ENCODE measurements at regions not wholly inside any gene's neighbourhood (a gene's known extent, or its start where the extent isn't known, plus 50 kb on each side); places are given as distances from the start of the nearest gene placed in this dataset.

DNA sequence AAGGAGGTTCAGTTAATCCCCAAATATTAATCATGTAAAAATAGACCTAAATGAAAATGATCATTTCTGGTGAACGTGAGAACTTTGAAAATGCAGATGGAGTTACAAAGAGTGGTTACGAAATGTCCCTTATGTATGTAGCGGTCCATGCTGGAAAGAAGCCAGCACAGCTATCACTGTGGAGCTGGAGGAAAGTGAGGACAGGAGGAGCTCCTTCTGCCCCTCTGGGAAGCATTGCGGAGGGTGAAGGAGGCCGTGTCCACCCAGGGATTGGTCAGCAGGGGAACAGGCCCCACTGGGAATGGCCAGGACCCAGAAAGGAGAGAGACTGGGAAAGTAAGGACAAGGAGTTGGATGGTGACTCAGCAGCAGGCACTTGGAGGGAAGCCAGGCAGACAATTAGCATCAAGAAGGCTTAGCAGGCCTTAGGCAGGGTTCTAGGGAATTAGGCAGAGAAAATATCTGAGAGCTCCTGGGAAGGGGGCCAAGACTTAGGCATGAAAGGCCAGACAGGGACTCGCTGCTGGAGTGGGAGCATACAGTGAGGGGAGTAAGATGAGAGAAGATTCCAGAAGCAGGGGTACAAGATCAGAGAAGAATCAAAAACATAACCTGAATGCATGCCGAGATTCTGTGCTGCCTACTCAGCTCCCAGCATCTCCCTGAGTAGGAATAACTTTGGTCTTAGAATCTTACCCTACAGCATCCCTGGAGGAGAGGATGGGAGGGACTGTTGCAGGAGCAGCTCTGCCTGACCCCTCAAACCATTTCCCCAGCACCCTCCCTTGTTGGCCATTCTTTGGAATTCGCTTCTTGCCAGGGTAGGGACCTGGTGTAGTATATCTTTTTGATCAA is 171.0 kb upstream of the UMPS start:
- FAIRE-seq (peak; percentile 75), DNase-seq (ENCODE audit: insufficient read length, low spot score) (peak; percentile 83)

DNA sequence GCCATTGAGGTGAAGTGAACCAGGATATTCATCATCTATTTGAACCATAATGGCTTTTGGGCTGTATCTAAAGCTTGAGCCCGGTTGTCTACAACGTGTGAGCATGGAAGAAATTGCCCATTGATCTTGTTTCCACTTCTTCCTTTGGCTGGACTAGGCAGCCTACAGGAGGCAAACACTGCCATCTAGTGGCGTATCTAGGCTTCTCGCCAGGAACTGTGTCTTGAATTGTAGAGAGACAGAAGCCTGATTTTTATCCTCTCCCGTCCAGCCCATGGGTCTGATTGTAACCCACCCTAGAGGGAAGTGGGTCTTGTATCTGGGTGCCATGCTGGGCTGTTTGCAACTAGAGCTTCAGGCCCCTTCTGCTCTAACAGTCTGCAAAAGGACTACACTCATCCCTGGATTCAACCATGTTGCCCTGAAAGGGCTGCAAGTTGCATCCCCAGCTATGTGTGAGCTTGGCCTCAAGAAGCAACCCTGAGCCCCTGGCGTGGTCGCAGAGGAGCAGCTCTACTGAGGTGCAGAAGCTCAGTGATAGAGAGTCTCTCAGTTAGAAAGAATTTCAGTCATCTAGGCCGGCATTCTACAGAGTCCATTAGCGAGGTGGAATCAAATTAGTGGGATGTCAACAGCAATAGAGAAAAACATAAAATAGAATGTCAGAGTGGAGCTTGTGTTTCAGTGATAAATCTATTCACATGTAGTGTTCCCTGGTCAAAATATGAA is 170.2 kb upstream of the UMPS start:
- FAIRE-seq: peak; percentile 71

DNA sequence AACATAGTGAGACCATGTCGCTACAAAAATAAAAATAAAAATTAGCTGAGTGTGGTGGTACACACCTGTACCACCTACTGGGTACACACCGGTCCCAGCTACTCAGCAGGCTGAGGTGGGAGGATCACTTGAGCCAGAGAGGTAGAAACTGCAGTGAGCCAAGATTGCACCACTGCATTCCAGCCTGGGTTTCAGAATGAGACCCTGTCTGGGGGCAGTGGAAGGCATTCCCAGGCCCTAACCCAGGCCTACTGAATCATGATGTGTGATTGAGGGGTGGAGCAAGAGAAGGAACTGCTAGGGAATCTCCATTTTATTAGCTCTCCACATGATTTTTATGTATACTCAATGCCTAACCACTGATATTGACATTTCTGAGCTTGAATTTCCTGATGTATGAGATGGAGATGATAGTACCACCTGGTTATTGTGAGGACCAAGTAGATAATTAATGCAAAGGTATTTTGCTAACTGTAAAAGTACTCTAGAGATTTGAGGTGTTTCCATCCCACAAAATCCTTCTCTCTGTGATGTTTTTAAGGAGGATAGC is 169.5 kb upstream of the UMPS start:
- no peak for DNase-seq (ENCODE audit: insufficient read length, low spot score)

More for the DNA sequence above, 170.2 kb upstream of the UMPS start:
- peak; percentile 77 for DNase-seq (ENCODE audit: insufficient read length, low spot score)

DNA sequence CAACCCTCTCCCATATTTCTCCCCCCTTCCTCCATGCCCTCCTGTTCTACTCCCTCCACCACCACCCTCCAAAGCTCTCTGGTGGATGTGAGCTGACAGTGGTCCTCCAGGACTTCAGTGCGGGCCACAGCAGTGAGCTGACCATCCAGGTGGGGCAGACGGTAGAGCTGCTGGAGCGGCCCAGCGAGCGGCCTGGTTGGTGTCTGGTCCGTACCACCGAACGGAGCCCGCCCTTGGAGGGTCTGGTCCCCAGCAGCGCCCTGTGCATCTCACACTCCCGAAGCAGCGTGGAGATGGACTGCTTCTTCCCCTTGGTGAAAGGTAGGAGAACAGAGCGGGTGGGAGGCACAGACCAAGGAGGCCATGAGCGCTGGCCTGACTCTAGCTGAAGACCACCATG is 167.5 kb upstream of the UMPS start:
- FAIRE-seq: no peak

More for the DNA sequence above, 169.5 kb upstream of the UMPS start:
- FAIRE-seq: no peak

DNA sequence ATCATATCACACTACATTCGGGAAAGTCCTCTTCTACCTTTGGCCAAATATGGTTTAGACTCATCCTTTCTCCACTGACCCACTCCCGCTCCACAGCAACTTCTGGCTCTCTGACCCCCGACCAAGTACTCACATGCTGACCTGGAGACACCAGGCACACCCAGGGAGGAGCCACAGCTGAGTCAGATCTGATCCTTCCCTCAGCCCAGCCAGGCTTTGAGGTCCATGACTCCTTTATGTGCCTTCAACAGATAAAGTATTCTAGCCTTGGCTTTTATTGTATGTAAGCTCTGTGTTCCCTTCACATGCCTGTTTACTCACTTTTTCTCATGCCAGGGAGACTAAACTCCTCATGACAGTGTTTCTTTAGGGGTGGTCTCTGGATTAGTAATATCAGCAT is 166.9 kb upstream of the UMPS start:
- DNase-seq (ENCODE audit: insufficient read length, low spot score) (no peak), FAIRE-seq (no peak)

More for the DNA sequence above, 167.5 kb upstream of the UMPS start:
- DNase-seq (ENCODE audit: insufficient read length, low spot score): no peak

DNA sequence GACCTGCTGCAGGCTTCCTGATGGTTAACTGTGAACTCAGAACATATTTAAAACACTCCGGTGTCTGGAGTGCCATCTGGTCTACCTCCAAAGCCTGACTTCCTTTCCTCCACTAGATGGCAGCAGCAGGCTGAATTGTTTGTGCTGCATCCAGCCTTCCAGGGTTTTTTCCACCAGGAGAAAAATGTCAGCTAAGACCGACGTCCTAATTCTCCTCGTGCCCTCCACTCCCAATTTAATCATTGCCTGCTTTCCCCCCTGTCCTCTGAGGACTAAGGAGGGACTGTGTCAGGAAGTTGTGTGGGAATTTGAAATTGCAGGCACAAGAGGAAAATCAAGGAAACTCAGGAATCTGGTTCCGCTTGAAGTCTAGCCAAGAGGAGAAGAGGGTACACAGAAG is 165.2 kb upstream of the UMPS start:
- FAIRE-seq: no peak
- DNase-seq (ENCODE audit: insufficient read length, low spot score): peak; percentile 80

DNA sequence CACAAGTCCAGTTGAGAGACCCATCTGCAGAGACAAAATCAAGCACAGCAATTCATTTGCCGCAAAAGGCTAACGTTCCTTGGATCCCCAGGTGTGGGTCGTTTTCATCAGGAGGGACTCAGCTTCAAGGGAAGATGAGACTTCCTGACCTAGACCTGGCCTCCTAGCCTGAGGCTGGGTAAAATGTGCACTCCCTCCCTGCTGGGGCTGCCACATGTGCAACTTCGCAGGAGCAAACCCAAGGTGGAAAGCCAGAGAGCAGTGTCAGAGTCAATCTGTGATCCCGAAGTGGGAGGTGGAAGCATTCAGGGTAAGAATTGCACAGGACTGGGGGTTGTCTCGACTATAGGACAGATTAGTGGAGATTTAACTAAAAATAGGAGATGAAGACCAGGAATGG is 164.7 kb upstream of the UMPS start:
- FAIRE-seq (no peak), DNase-seq (ENCODE audit: insufficient read length, low spot score) (no peak)

DNA sequence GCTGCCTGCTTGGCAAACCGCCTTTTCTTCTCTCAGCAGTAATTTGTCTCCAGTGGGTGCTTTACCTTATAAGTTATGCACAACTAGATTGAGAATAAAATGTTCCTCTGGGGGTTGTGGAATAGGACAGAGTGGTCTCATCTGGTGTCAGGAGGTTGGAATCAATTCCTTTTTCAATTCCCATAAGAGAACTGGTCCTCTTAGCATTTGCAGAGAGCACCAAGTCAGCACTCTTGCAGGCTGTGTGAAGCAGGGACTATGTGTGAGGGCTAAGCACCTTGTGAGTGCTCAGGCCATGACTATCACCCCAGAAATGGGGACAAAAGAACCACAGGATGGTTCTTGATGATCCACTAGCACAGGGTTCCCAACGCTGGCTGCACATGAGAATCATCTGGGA is 163.6 kb upstream of the UMPS start:
- FAIRE-seq (no peak), DNase-seq (ENCODE audit: insufficient read length, low spot score) (no peak)

DNA sequence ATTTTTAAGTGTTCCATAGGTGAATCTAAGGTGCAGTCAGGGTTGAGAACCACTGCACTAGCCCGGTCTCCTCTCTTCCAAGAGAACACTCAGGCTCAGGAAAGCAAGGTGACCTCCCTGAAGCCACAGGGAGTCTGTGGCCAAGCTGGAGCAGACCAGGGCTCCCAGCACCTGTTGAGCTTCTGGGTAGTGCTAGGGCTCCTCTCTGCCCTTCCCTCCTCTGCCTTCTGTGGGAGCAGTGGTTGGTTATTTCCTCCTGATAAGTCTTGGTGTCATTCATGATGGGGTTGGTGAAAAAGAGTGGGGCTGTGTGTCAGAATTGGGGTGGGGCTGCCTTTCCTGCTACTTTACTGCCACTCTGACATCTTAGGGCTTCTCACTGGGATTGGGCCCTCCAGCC is 163.1 kb upstream of the UMPS start:
- FAIRE-seq (no peak), DNase-seq (ENCODE audit: insufficient read length, low spot score) (no peak)

DNA sequence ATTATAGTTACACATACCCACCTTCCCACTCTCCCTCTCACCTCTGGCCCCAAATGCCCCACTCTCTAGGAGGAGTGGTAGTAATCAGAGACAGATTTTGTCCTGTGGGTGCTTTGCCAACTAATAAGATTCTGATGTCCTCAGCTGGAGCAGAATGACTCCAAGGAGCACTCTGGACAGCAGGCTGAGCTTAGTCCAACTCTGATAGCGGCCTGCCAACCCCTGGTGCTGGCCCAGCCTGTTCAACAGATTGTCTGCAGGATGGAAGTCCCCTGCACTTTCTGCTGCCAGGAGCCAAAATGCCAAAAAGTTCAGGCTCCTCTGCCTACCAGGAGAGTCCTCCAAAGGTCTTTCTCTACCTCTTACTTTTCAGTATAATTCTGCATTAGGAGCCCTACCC is 160.5 kb upstream of the UMPS start:
- no peak for FAIRE-seq

DNA sequence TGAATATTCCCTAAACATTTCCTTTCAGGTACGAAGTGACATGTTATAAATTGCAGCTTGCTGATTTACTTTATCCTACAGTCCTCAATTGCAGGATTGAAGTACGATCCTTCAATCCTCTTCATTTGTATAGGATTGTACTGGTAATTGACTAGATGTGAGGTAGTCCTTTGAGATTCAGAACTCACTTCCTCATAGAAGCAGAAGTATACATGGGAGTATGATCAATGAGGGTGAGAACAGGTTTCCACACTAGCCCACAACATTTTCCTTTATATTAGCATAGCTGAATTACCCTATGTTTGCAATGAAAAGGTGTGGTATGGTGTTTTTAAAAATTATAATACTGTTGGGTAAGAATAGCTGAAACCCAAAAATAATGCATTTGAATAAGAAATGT is 160.0 kb upstream of the UMPS start:
- no peak for FAIRE-seq

More for the DNA sequence above, 160.5 kb upstream of the UMPS start:
- no peak for DNase-seq (ENCODE audit: insufficient read length, low spot score)

DNA sequence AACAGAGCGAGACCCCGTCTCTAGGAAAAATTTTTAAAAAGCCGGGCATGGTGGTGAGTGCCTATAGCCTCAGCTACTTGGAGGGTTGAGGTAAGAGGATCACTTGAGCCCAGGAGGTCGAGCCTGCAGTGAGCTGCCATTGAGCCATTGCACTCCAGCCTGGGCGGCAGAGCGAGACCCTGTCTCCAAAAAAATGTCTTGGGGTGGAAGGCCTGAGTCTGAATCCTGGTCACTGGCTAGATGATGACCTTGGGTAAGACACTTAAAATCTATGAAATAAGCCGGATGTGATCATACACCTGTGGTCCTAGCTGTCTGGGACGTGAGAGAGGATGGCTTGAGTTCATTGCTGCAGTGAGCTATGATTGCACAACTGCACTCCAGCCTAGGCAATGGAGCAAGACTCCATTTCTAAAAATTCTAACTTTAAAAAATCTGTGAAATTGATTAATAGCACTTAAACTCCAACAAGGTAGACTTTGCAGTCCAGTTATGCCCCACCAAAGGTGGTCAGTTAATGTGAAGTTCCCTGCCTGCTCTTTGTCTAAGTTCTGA is 157.3 kb upstream of the UMPS start:
- no peak for FAIRE-seq
- no peak for DNase-seq (ENCODE audit: insufficient read length, low spot score)

More for the DNA sequence above, 160.0 kb upstream of the UMPS start:
- no peak for DNase-seq (ENCODE audit: insufficient read length, low spot score)

DNA sequence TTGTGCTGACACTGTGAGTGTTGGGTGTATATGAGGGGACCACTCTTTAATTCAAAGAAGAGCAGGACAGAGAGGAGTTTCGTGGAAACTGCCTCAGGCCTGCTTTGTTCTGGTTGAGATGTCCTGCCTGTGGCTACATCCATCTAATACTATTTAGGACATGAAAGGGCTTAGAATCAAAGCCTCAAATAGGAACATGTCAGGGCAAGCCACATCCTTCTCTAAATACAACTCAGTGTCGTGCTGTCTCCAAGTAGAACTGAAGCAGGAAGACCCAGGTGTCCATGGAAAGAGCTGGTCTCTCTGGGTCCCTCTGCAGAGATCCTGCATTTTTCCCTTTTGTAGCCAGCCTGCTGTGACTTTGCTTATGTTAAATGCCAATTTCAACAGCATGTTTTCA is 156.2 kb upstream of the UMPS start:
- FAIRE-seq: no peak
- no peak for DNase-seq (ENCODE audit: insufficient read length, low spot score)

DNA sequence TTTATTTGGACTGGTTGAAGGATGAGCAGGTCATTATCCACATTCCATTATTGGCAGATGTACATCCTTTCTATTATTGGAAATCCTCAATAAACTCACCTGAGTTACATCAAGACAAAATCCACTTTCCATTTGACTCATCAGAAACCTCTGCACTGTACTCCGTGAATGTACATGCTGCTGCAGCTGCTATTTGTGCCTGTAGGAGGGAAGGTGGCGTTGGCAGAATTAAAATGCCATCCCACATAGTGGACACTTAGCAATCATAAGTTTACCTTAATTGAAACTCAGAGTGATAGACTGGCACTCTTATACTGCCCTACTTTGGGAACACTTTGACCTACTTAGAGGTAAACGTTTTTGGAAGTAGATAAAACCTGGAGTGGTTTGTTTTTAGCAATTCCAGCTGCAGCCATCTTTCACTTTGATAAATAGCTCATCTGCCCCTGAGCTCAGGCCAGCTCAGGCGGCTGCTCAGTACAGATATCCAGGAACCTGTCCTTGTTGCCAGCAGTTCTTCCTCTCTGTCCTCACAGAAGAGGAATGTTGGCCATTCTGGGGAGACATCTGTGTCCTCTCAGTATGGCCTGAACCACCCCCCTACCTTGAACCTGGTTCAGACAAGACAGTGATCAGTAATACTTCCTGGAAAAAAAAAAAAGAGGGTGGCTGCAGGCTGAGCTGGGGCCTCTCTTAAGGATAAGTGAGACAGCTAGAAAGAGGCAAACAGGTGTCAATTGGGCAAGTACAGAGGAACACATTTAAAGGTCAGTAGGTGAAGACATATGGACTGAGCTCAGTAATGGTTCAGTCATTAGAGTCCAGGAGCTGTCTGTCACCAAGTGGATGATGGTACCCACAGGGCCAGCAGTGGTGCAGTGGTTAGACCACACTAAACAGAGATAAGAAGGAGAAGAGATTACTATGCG is 153.4 kb upstream of the UMPS start:
- DNase-seq (ENCODE audit: insufficient read length, low spot score): no peak
- no peak for FAIRE-seq

DNA sequence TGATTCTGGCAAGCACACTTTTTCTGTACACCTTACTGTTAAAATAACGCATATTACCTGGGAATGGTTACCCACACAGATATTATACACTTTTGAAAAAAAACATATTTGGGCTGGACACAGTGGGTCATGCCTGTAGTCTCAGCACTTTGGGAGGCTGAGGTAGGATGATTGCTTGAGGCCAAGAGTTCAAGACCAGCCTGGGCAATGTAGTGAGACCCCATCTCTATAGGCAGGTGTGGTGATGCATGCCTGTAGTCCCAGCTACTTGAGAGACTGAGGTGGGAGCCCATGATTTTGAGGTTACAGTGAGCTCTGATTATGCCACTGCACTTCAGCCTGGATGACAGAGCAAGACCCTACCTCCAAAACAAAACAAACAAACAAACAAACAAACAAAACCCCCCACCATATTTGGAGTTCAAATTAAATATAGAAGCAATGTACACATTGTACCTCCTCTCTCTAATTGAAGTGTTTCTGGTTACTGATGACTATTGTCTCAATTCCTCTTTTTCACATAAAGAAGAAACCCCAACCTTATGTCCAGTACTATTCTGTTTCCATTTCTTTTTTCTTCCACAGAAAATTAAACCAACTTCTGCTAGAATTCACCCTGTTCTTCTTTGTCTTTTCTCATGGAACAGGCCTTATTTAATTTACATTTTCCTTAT is 152.6 kb upstream of the UMPS start:
- no peak for DNase-seq (ENCODE audit: insufficient read length, low spot score)
- no peak for FAIRE-seq

DNA sequence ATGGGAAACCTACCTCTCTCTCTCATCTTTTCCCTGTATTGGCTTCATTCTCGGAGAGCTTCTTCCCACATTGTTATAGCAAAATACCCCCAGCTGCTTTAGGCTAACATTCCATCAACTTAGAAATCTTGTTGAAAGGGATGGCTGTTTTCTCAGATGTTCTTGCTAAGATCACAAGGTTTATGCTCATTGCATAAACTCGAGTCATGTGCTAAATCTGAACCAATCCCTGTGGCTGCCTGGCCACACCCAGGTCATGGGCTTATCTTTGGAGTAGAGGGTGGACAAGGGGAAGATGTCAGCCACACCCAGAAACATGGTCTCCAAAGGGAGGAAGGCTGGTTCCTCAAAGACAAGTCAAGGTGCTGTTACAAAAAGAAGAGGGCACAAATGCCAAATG is 150.6 kb upstream of the UMPS start:
- FAIRE-seq: no peak
- DNase-seq (ENCODE audit: insufficient read length, low spot score): no peak

DNA sequence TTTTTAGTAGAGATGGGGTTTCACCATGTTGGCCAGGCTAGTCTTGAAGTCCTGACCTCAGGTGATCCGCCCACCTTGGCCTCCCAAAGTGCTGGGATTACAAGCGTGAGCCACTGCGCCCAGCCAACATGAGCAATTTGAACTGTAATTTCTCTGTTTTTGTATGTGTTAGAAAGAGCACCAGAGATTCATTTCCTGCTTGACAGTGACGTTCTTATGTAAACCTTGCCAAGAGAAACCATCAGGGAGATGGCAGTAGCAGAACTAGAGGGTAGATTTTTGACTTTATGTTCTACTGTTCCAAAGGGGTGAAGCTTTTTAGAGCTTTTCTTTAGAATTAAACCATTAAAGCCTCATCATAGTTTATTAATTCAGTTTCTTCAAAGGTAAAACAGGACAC is 148.1 kb upstream of the UMPS start:
- no peak for DNase-seq (ENCODE audit: insufficient read length, low spot score)
- FAIRE-seq: no peak

DNA sequence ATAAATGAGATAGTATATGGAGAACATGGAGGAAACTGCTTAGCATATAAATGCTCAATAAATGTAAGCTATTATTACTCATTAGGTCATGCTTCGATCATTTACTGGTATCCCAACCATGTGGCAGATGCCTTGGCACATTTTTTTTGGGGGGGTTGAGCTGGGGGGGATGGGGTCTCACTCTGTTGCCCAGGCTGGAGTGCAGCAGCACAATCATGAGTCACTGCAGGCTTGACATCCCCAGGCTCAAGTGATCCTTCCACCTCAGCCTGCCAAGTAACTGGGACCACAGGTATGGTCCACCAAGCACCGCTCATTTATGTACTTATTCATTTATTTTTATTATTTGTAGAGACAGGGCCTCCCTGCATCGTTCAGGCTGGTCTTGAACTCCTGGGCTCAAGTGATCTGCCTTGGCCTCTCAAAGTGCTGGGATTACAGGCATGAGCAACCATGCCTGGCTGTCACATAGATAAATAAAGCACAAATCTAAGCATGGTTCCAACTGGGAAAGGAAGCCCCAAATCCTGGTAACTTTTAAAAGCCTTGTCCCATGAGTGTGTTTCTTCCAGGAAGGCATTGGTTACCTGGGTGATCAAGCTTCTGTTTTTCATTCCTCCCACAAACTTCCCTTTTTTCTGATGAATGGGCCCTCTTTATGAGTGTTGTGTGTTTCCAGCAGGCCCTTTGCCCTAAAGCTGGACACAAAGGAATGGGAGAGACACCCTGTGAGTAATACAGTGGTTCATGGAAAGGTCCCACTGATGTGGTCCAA is 147.4 kb upstream of the UMPS start:
- no peak for DNase-seq (ENCODE audit: insufficient read length, low spot score)
- FAIRE-seq: no peak

DNA sequence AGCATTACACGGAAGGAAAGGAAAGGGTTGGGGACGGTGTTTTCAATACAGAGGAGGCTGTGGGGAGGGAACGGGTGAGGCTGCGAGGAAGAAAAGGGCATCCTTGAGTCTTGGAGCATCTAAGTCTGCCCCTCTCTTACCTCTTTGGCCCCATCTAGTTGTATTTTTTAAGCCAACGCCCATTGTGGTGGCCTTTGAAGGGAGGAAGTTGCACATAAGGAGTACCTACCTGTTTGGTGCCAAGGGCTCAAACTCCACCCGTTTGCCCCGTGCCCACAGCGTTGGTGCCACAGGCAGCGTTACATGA is 146.1 kb upstream of the UMPS start:
- DNase-seq (ENCODE audit: insufficient read length, low spot score) (no peak), FAIRE-seq (no peak)
